SJSA1 (cell line): ENCODE measurements at regions not wholly inside any gene's neighbourhood (a gene's known extent, or its start where the extent isn't known, plus 50 kb on each side); places are given as distances from the start of the nearest gene placed in this dataset.

Experiments used
- DNase-seq, 2 experiments: peaks; one replicate each; pipeline ENCODE4 v3.0.0-alpha.2; 2015 to 2020; ENCODE audit warnings: low spot score in 2 of 2, low read depth in 1 of 2
- H3K27ac ChIP-seq: fragments of 250-450 bp; sonication (Bioruptor Pico); 2 replicates; pipeline ENCODE4 v1.5.1; 2020; ENCODE audit warnings: mild to moderate bottlenecking, moderate library complexity
- H3K27me3 ChIP-seq: fragments of 250-450 bp; sonication (Bioruptor Pico); replicated peaks from 2 replicates; pipeline ENCODE4 v1.5.1; 2020; ENCODE audit warnings: mild to moderate bottlenecking, moderate library complexity
- H3K36me3 ChIP-seq: fragments of 250-450 bp; sonication (Bioruptor Pico); 2 replicates; pipeline ENCODE4 v1.5.1; 2020; ENCODE audit warnings: mild to moderate bottlenecking
- H3K4me1 ChIP-seq: fragments of 250-450 bp; sonication (Bioruptor Pico); replicated peaks from 2 replicates; pipeline ENCODE4 v1.6.1; 2021; ENCODE audit warnings: mild to moderate bottlenecking
- H3K4me3 ChIP-seq: fragments of 250-450 bp; sonication (Bioruptor Pico); 2 replicates; pipeline ENCODE4 v1.5.1; 2020; ENCODE audit warnings: mild to moderate bottlenecking
- H3K9me3 ChIP-seq: fragments of 250-450 bp; sonication (Bioruptor Pico); replicated peaks from 2 replicates; pipeline ENCODE4 v1.5.1; 2020; ENCODE audit warnings: mild to moderate bottlenecking

GRCh38 chr2:6739547-6739946 is 126.2 kb downstream of the CMPK2 start:
- H3K4me3 ChIP-seq = no peak overlapping the region
- no peak overlapping the region for H3K27ac ChIP-seq
- no peaks in the 10 kb centered on the region for H3K4me1 ChIP-seq

GRCh38 chr2:6741229-6741628 is 124.5 kb downstream of the CMPK2 start:
- Histone ChIP-seq H3K27me3 (no peaks in the 10 kb centered on the region), H3K9me3 (no peaks in the 10 kb centered on the region), H3K4me1 (no peaks in the 10 kb centered on the region), H3K4me3 (no peak overlapping the region), H3K27ac (no peak overlapping the region), H3K36me3 (no peaks in the 10 kb centered on the region)
- DNase-seq = no peak

More at GRCh38 chr2:6739547-6739946, 126.2 kb downstream of the CMPK2 start:
- DNase-seq = no peak
- Histone ChIP-seq H3K27me3 (no peaks in the 10 kb centered on the region), H3K9me3 (no peaks in the 10 kb centered on the region), H3K36me3 (no peaks in the 10 kb centered on the region)

DNA sequence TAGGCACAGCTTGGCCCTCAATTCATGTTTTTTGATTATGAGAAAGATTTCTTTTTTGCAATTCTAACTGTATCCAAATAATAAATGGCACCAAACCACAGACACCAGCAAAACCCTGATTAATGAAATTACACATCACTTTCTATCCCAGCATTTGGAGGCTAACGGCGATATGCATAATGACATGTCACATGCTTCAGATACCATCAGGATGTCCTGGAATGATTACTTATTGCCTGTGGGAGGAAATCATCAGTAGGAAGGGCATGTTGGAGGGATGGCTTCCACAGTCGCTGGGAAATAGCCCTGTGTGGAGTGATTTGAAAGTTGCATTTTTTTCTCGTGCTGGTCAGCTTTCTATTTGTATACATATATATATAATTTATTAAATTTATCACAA is 121.7 kb downstream of the CMPK2 start:
- no peaks in the 10 kb centered on the region for H3K9me3 ChIP-seq
- no peak overlapping the region for H3K4me3 ChIP-seq
- no peaks in the 10 kb centered on the region for H3K36me3 ChIP-seq
- no peaks in the 10 kb centered on the region for H3K4me1 ChIP-seq
- no peak for DNase-seq
- H3K27me3 ChIP-seq = no peaks in the 10 kb centered on the region
- H3K27ac ChIP-seq = no peak overlapping the region

GRCh38 chr2:6747433-6747832 is 118.3 kb downstream of the CMPK2 start:
- Histone ChIP-seq H3K4me1 (no peaks in the 10 kb centered on the region), H3K27ac (no peak overlapping the region), H3K27me3 (no peaks in the 10 kb centered on the region), H3K4me3 (no peak overlapping the region), H3K36me3 (no peaks in the 10 kb centered on the region), H3K9me3 (0 out of 2 replicates have a peak, but pooled peaks cover 2% of the 10 kb centered on the region)
- no peak for DNase-seq

- Histone ChIP-seq H3K9me3 (0 out of 2 replicates have a peak, but pooled peaks cover 2% of the 10 kb centered on the region), H3K4me1 (no peaks in the 10 kb centered on the region), H3K27me3 (no peaks in the 10 kb centered on the region), H3K27ac (no peak overlapping the region), H3K36me3 (no peaks in the 10 kb centered on the region), H3K4me3 (no peak overlapping the region)
- DNase-seq = no peak
Observed at GRCh38 chr2:6748406-6749067, 117.2 kb downstream of the CMPK2 start.

DNA sequence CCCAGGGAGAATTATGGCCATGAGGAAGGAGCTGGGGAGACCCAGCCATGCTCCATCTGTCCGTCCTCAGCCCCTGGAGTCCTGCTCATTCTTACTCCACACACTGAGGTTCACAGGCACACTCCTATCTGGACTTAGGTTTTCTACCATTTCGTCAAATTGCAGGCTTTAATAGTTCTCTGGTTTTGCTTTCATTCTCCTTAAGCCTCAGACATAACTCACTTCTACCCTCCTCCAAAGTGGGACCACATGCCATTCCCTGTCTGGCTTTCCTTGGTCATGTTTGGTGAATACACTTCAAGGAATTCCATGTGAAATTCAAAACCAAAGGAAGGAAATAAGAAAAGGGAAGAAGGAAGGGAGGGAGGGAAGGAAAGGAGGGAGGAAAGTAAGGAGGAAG is 115.7 kb downstream of the CMPK2 start:
- Histone ChIP-seq H3K4me3 (no peak overlapping the region), H3K4me1 (no peaks in the 10 kb centered on the region), H3K27me3 (no peaks in the 10 kb centered on the region), H3K36me3 (no peaks in the 10 kb centered on the region), H3K9me3 (0 out of 2 replicates have a peak, but pooled peaks cover 2% of the 10 kb centered on the region), H3K27ac (no peak overlapping the region)
- DNase-seq = no peak

- H3K4me1 ChIP-seq = no peaks in the 10 kb centered on the region
- no peak for DNase-seq
- H3K36me3 ChIP-seq = no peaks in the 10 kb centered on the region
- no peak overlapping the region for H3K4me3 ChIP-seq
- no peaks in the 10 kb centered on the region for H3K27me3 ChIP-seq
- H3K27ac ChIP-seq = no peak overlapping the region
- 0 out of 2 replicates have a peak, but pooled peaks cover 2% of the 10 kb centered on the region for H3K9me3 ChIP-seq
Observed at GRCh38 chr2:6750411-6751158, 115.1 kb downstream of the CMPK2 start.

DNA sequence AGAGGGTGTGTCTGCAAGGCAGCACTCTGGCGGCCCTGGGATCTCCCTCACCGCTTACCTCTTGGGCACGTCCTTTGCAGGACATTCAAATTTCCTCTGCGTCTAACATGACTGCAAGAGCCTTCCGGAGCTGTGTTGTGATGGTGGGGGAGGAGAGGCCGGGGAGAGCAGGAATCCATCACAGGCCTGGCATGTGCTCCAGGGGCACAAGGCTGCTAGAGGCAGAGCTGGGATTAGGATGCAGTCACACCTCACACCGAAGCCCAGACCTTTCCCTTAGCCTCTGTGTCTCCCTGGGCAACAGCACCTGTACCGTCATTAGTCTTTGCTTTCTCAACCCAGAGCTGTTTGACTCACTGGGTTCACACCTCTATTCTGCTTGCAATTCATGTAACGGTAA is 111.3 kb downstream of the CMPK2 start:
- DNase-seq = no peak
- no peaks in the 10 kb centered on the region for H3K36me3 ChIP-seq
- no peak overlapping the region for H3K4me3 ChIP-seq
- no peaks in the 10 kb centered on the region for H3K27me3 ChIP-seq
- H3K9me3 ChIP-seq = peaks cover 2% of the 10 kb centered on the region; the same call in 1 of the 2 replicates
- H3K27ac ChIP-seq = no peak overlapping the region
- H3K4me1 ChIP-seq = no peaks in the 10 kb centered on the region

DNA sequence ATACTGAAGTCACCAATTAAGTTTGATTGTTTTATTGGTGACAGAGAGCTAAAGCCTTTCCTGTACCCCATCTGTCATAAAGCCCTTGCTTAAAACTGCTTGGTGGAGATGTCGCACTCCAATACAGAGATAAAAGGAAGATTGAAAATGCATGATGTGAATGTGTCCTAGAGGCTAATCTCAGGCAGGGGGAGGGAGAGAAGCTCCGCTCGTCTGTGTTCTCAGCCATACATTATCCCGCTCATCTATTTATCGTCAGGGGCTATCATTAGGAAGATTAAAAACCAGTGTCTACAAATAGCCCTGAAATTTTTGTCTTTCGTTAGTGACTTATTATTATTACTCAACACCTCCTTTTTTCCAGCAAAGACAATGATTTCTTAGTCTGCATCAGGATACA is 110.3 kb downstream of the CMPK2 start:
- Histone ChIP-seq H3K9me3 (peaks cover 2% of the 10 kb centered on the region; the same call in 1 of the 2 replicates), H3K4me1 (no peaks in the 10 kb centered on the region), H3K27me3 (no peaks in the 10 kb centered on the region), H3K4me3 (no peak overlapping the region), H3K27ac (no peak overlapping the region), H3K36me3 (no peaks in the 10 kb centered on the region)
- DNase-seq = no peak

DNA sequence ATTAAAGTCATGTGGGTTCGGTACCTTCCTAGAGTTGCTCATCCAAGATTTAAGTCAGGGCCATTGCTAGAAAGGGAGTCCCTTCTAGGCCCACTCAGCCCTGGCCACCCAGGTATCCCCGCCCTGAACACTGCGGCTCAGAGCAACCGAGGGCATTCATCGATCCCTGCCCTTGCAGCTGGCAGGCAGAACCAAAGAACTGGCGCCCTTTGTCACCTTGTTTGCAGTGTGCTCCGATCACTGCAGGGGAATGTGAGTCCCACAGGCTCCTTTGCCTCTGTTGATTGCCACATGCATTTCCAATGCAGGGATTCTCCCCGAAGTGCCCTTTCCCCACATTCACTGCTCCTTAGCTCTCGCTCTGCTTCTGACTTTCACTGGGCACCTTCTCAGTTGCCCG is 108.5 kb downstream of the CMPK2 start:
- H3K9me3 ChIP-seq = no peaks in the 10 kb centered on the region; the same call in 1 of the 2 replicates
- H3K27ac ChIP-seq = no peak overlapping the region
- DNase-seq = no peak
- no peak overlapping the region for H3K4me3 ChIP-seq
- no peaks in the 10 kb centered on the region for H3K27me3 ChIP-seq
- H3K36me3 ChIP-seq = no peaks in the 10 kb centered on the region
- no peaks in the 10 kb centered on the region for H3K4me1 ChIP-seq

GRCh38 chr2:6759689-6760088 is 106.0 kb downstream of the CMPK2 start:
- H3K27me3 ChIP-seq = no peaks in the 10 kb centered on the region
- DNase-seq = no peak
- no peaks in the 10 kb centered on the region; the same call in 1 of the 2 replicates for H3K9me3 ChIP-seq
- no peaks in the 10 kb centered on the region for H3K36me3 ChIP-seq
- no peak overlapping the region for H3K27ac ChIP-seq
- H3K4me1 ChIP-seq = no peaks in the 10 kb centered on the region
- no peak overlapping the region for H3K4me3 ChIP-seq

- Histone ChIP-seq H3K4me1 (no peaks in the 10 kb centered on the region), H3K9me3 (no peaks in the 10 kb centered on the region; the same call in 1 of the 2 replicates), H3K36me3 (no peaks in the 10 kb centered on the region), H3K27ac (no peak overlapping the region), H3K4me3 (no peak overlapping the region), H3K27me3 (no peaks in the 10 kb centered on the region)
- DNase-seq = no peak
Observed at GRCh38 chr2:6760132-6760531, 105.6 kb downstream of the CMPK2 start.

- Histone ChIP-seq H3K27ac (no peak overlapping the region), H3K36me3 (no peaks in the 10 kb centered on the region), H3K9me3 (no peaks in the 10 kb centered on the region), H3K27me3 (no peaks in the 10 kb centered on the region), H3K4me1 (no peaks in the 10 kb centered on the region), H3K4me3 (no peak overlapping the region)
- no peak for DNase-seq
Observed at GRCh38 chr2:6764968-6765723, 100.6 kb downstream of the CMPK2 start.

DNA sequence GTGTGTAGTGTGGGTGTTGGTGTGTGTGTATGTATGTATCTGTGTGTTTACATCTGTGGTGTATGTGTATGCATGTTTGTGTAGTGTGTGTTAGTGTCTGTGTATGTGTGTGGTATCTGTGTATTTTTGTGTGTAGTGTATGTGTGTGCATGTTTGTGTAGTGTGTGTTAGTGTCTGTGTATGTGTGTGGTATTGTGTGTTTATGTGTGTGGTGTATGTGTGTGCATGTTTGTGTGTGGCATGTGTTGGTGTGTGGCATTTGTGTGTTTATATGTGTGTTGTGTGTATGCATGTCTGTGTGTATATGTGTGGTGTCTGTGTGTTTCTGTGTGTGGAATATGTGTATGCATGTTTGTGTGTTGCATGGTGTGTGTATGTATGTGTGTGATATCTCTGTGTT is 96.4 kb downstream of the CMPK2 start:
- H3K27me3 ChIP-seq = no peaks in the 10 kb centered on the region
- no peaks in the 10 kb centered on the region for H3K4me1 ChIP-seq
- no peak for DNase-seq
- H3K36me3 ChIP-seq = no peaks in the 10 kb centered on the region
- no peak overlapping the region for H3K27ac ChIP-seq
- no peak overlapping the region for H3K4me3 ChIP-seq
- H3K9me3 ChIP-seq = no peaks in the 10 kb centered on the region
